ENCODE measurements at regions not wholly inside any gene's neighbourhood (a gene's known extent, or its start where the extent isn't known, plus 50 kb on each side); places are given as distances from the start of the nearest gene placed in this dataset.
A peak's percentile ranks its signal among the peaks of the same experiment; 100 is the strongest.

- intact Hi-C loops (cut with DNase I) = no loop called here
- Histone ChIP-seq H3K4me1 (no peaks in the 10 kb centered on the region), H3K9me3 (no peaks in the 10 kb centered on the region), H3K36me3 (no peaks in the 10 kb centered on the region), H3K4me3 (no peak overlapping the region), H3K27me3 (no peaks in the 10 kb centered on the region), H3K27ac (no peak overlapping the region)
- ATAC-seq = peak; percentile 74
- TF ChIP-seq CTCF (IDR thresholded peaks at IDR 0.05) = no peak
- no peak for DNase-seq
Observed at GRCh38 chr10:28113202-28113601, 114.3 kb upstream of the ODAD2 start.

- H3K4me3 ChIP-seq = no peak overlapping the region
- DNase-seq (no peak), ATAC-seq (no peak)
- H3K27me3 ChIP-seq = no peaks in the 10 kb centered on the region
- no peak for TF ChIP-seq CTCF (IDR thresholded peaks at IDR 0.05)
- no peaks in the 10 kb centered on the region for H3K4me1 ChIP-seq
- H3K27ac ChIP-seq = no peak overlapping the region
- intact Hi-C loops (cut with DNase I) = no loop called here
- peaks cover 0 to 8% of the 10 kb centered on the region in 2 donors for H3K36me3 ChIP-seq
- H3K9me3 ChIP-seq = no peaks in the 10 kb centered on the region
Observed at GRCh38 chr10:28111712-28112111, 112.8 kb upstream of the ODAD2 start.

GRCh38 chr10:28105561-28105960 lies 106.7 kb upstream of the ODAD2 start:
- Histone ChIP-seq H3K27me3 (no peaks in the 10 kb centered on the region), H3K36me3 (peaks cover 0 to 8% of the 10 kb centered on the region in 2 donors), H3K4me3 (no peak overlapping the region), H3K9me3 (no peaks in the 10 kb centered on the region), H3K27ac (no peak overlapping the region), H3K4me1 (no peaks in the 10 kb centered on the region)
- intact Hi-C loops (cut with DNase I) = no loop called here
- TF ChIP-seq CTCF (IDR thresholded peaks at IDR 0.05) = no peak
- no peak for DNase-seq
- ATAC-seq = no peak

- intact Hi-C loops (cut with DNase I) = no loop called here
- no peak for TF ChIP-seq CTCF (IDR thresholded peaks at IDR 0.05)
- Histone ChIP-seq H3K4me3 (no peak overlapping the region), H3K36me3 (no peaks in the 10 kb centered on the region), H3K27ac (no peak overlapping the region), H3K9me3 (no peaks in the 10 kb centered on the region), H3K27me3 (no peaks in the 10 kb centered on the region), H3K4me1 (no peaks in the 10 kb centered on the region)
- DNase-seq = no peak
- ATAC-seq = no peak
Observed at GRCh38 chr10:28097633-28098032, 98.8 kb upstream of the ODAD2 start.

GRCh38 chr10:28095791-28096378 lies 97.0 kb upstream of the ODAD2 start:
- H3K9me3 ChIP-seq = no peaks in the 10 kb centered on the region
- intact Hi-C loops (cut with DNase I) = no loop called here
- no peak overlapping the region for H3K27ac ChIP-seq
- DNase-seq (no peak), ATAC-seq (no peak)
- H3K4me3 ChIP-seq = no peak overlapping the region
- no peaks in the 10 kb centered on the region for H3K27me3 ChIP-seq
- H3K36me3 ChIP-seq = no peaks in the 10 kb centered on the region
- TF ChIP-seq CTCF (IDR thresholded peaks at IDR 0.05) = no peak
- no peaks in the 10 kb centered on the region for H3K4me1 ChIP-seq

Data from left lung (tissue), 4 donors.